Adipocyte (in vitro differentiated cells): ENCODE measurements at regions not wholly inside any gene's neighbourhood (a gene's known extent, or its start where the extent isn't known, plus 50 kb on each side); places are given as distances from the start of the nearest gene placed in this dataset.
A peak's percentile ranks its signal among the peaks of the same experiment; 100 is the strongest.

Source experiments
- DNase-seq: peaks from one replicate; pipeline ENCODE4 v3.0.0-alpha.2; 2015; ENCODE audit warnings: low read depth
- H3K27me3 ChIP-seq: replicated peaks from 2 replicates; pipeline ENCODE4 v1.7.0; 2013; ENCODE audit warnings: mild to moderate bottlenecking, low read length, moderate library complexity; ENCODE audit not compliant: control insufficient read depth, insufficient read depth
- H3K36me3 ChIP-seq: 2 replicates; pipeline ENCODE4 v1.7.0; 2013; ENCODE audit warnings: low read length, mild to moderate bottlenecking, moderate library complexity; ENCODE audit not compliant: control insufficient read depth, insufficient read depth, severe bottlenecking
- H3K4me1 ChIP-seq: 2 replicates; pipeline ENCODE4 v1.7.0; 2013; ENCODE audit warnings: mild to moderate bottlenecking, low read length, moderate library complexity; ENCODE audit not compliant: control insufficient read depth, insufficient read depth
- H3K4me3 ChIP-seq: 2 replicates; pipeline ENCODE4 v1.7.0; 2013; ENCODE audit warnings: mild to moderate bottlenecking, low read length, moderate library complexity
- H3K9ac ChIP-seq: 2 replicates; pipeline ENCODE4 v1.7.0; 2013; ENCODE audit warnings: mild to moderate bottlenecking, low read length, moderate library complexity
- H3K9me3 ChIP-seq: 2 replicates; pipeline ENCODE4 v1.7.0; 2013; ENCODE audit warnings: mild to moderate bottlenecking, low read length, moderate library complexity; ENCODE audit not compliant: control insufficient read depth

DNA sequence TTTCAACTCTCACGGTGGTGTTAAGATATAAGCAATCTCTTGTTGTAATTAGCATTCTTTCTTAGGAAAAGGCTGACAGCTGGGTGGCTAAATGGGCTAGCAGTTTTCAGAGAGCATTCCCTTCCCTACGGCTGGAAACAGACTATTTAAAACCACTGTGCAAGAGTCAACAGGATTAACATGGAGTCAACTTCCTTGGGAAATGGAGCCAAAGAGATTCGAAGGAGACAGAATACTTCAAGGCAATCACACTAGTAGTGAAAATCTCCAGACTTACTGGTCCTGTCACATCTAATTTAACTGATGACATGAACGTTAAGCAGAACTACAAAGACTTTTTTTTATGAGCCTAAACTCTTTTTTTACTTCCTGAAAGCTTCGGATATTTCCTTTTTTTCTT lies 453.3 kb upstream of the ITGA1 start:
- DNase-seq = no peak
- no peak overlapping the region for H3K9ac ChIP-seq
- no peaks in the 10 kb centered on the region for H3K9me3 ChIP-seq
- H3K36me3 ChIP-seq = no peaks in the 10 kb centered on the region
- no peaks in the 10 kb centered on the region for H3K4me1 ChIP-seq
- peaks cover 4% of the 10 kb centered on the region for H3K27me3 ChIP-seq
- no peak overlapping the region for H3K4me3 ChIP-seq

DNA sequence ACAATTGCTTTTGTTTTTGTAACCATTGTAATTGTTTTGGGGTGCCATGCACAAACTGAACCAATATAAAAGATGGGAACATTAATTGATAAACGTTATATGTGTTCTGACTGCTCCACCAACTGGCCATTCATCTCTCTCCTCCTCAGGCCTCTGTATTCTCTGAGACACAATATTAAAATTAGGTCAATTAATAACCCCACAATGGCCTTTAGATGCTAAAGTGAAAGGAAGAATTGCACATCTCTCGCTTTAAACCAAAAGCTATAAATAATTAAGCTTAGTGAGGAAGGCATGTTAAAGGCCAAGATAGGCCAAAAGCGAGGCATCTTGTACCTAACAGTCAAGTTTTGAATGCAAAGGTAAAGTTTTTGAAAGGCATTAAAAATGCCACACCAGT lies 448.4 kb upstream of the ITGA1 start:
- no peak for DNase-seq
- Histone ChIP-seq H3K4me3 (no peak overlapping the region), H3K9me3 (no peaks in the 10 kb centered on the region), H3K27me3 (no peaks in the 10 kb centered on the region), H3K4me1 (no peaks in the 10 kb centered on the region), H3K9ac (no peak overlapping the region), H3K36me3 (no peaks in the 10 kb centered on the region)

DNA sequence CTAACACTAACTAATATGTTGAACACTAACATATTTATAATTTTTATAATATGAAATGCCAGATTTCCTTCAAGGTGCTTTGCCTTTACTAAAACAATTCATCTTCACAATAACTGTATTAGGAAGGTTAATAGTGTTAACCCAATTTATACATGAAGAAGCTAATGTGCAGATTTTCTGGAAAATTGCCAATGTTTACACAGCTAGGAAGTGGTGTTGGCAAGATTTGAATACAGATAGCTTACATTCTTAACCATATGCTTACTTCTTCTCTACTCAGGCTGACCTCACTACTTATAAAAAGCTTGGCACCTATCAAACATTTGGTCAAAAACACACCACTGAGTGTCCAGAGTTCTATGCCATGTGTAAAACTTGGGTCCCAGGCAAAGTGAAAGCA lies 445.4 kb upstream of the ITGA1 start:
- Histone ChIP-seq H3K36me3 (no peaks in the 10 kb centered on the region), H3K4me1 (no peaks in the 10 kb centered on the region), H3K4me3 (no peak overlapping the region), H3K27me3 (peaks cover 3% of the 10 kb centered on the region), H3K9ac (no peak overlapping the region), H3K9me3 (no peaks in the 10 kb centered on the region)
- DNase-seq = no peak

DNA sequence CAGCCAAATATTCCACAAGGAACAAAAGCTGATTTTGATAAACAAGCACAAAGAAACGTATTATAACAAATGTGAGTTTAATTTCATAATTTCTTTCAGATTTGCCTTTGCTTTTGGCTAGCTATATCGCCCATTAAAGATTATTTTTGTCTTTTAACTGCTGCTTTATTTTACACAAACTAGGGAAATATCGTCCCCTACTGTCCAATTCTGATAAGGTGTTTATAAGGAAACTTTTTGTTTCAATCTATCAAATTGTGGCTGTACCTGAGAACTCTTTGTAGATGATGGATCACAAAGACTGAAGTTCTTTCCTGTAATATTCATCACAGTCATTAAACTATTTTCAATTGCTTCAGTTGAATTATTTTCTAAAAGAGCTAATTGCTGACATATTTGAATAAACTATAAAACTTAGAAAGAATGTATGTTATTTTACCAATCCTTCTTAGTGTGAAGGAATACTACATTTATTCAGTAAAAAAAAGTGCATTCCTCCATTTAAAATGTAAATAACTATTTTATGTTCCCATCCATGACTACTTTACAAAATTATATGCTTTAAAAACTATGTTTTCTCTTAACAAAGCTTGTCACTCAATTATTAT lies 431.3 kb upstream of the ITGA1 start:
- no peaks in the 10 kb centered on the region for H3K36me3 ChIP-seq
- no peaks in the 10 kb centered on the region for H3K9me3 ChIP-seq
- DNase-seq = peak; percentile 36
- H3K9ac ChIP-seq = no peak overlapping the region
- H3K4me1 ChIP-seq = no peaks in the 10 kb centered on the region
- H3K4me3 ChIP-seq = no peak overlapping the region
- no peaks in the 10 kb centered on the region for H3K27me3 ChIP-seq

DNA sequence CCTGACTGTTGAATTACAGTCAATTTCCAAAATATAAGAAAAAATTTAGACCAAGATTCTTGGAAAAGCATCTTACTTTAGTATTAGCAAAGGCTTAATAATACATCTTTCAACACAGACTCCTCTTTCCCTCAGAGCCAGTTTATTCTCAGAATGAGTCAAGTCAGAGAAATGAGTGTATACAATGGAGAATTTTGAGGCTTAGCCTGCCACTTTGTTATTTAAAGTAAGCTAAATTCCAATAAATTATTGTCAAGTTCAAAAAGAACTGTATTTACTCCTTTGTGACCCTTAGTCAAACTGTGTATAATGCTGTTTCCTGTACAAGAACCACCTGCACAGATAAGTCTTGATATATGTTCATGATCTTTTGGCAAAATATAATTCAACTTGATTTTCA lies 428.5 kb upstream of the ITGA1 start:
- H3K9ac ChIP-seq = no peak overlapping the region

DNA sequence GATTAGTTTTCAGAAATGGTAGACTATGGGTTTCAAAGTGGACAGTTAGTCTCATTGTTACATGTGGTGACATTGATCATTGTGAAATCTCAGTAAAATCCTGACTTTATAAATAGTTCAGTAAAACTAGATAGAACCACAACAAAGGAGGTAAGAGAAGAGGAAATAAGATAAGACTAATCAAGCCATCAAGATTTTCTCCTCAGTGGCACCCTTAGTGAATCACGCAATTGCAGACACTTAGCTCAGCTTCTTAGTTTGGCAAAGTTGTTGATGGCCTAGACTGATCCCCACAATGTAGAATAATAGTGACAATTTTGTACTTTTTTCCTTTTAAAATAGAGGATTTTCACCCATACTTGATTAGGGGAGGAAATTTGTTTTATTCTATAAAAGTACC lies 426.7 kb upstream of the ITGA1 start:
- no peaks in the 10 kb centered on the region for H3K4me1 ChIP-seq
- no peaks in the 10 kb centered on the region for H3K27me3 ChIP-seq
- no peaks in the 10 kb centered on the region for H3K9me3 ChIP-seq
- no peak overlapping the region for H3K4me3 ChIP-seq
- H3K36me3 ChIP-seq = no peaks in the 10 kb centered on the region
- no peak for DNase-seq
- no peak overlapping the region for H3K9ac ChIP-seq

More for the DNA sequence above, 428.5 kb upstream of the ITGA1 start:
- no peaks in the 10 kb centered on the region for H3K9me3 ChIP-seq
- no peaks in the 10 kb centered on the region for H3K4me1 ChIP-seq
- no peaks in the 10 kb centered on the region for H3K27me3 ChIP-seq
- no peak for DNase-seq
- H3K4me3 ChIP-seq = no peak overlapping the region
- H3K36me3 ChIP-seq = no peaks in the 10 kb centered on the region

DNA sequence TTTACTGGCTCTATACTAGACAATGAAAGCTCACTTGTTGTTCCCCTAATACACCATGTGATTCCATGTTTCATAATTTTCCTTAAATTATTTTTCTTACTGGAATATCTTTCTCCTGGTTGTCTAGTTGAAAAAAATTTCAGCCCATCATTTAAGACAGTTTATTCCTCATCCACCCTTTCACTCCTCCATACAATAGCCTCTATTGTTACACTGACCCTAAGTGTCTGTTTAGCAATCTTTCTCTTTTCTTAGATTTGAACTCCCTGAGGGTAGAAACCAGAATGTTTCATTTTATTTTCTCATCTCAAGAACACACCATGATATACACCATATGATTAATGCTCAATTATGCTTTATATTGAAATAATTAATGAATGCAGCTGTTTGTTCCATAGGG lies 413.4 kb upstream of the ITGA1 start:
- H3K9ac ChIP-seq = no peak overlapping the region
- no peaks in the 10 kb centered on the region for H3K36me3 ChIP-seq
- no peak for DNase-seq
- H3K4me3 ChIP-seq = no peak overlapping the region
- H3K4me1 ChIP-seq = no peaks in the 10 kb centered on the region
- H3K9me3 ChIP-seq = no peaks in the 10 kb centered on the region
- no peaks in the 10 kb centered on the region for H3K27me3 ChIP-seq

DNA sequence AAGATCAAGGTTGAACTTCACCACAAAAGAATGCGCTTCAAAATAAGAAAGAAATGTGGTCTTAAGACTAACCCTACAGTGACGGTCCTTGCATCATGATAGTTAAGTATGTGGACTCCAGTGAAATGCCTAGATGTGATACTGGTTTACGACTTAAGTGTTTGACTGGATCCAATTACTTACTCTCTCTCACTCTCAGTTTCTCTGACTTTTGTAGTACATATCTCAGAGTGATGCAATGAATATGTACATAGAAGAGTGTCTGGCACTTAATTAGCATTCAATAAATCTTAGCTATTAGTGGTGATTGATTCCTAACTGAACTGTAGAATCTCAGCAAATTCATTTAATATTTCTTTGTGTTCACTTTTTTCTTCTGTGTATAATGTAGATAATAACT lies 411.7 kb upstream of the ITGA1 start:
- no peaks in the 10 kb centered on the region for H3K36me3 ChIP-seq
- DNase-seq = no peak
- no peaks in the 10 kb centered on the region for H3K9me3 ChIP-seq

DNA sequence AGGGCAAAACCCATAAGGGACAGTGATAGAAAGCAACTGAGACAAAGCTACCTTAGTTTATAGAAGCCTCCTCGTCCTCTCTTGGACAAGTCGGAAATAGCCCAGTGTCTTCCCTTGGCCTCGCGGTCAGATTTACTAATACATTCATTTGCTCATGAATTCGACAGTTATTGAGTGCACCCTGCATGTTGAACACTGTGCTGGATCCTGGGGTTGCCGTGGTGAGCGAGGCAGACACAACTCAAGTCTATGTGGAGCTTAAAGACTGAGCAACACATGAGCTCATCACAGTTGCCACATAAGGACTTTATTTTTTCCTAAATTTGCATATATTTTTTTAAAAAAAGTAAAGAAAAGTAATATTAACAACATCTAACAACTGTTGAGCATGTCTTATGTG lies 411.1 kb upstream of the ITGA1 start:
- Histone ChIP-seq H3K9me3 (no peaks in the 10 kb centered on the region), H3K27me3 (no peaks in the 10 kb centered on the region), H3K4me1 (no peaks in the 10 kb centered on the region), H3K36me3 (no peaks in the 10 kb centered on the region), H3K4me3 (no peak overlapping the region), H3K9ac (no peak overlapping the region)
- no peak for DNase-seq

More for the DNA sequence above, 411.7 kb upstream of the ITGA1 start:
- Histone ChIP-seq H3K9ac (no peak overlapping the region), H3K27me3 (no peaks in the 10 kb centered on the region), H3K4me1 (no peaks in the 10 kb centered on the region), H3K4me3 (no peak overlapping the region)

DNA sequence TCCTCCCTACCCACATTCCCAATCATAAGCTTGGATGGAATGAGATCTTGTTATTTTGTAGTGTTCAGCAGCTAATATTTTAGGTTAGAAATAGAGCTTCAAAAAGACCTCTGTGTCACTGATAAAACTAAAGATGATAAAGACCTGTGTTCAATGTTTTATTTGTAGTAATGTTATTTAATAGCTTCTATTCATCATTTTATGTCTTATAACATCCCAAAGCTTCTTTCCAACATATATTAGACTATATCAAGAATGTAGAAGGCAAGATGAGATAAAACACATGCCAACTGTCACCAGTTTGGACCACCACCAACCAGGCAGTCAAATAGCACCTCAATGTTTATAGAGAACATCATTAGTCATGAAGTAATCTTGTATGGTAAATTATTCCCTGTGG lies 409.5 kb upstream of the ITGA1 start:
- no peak overlapping the region for H3K9ac ChIP-seq
- DNase-seq = no peak
- H3K9me3 ChIP-seq = no peaks in the 10 kb centered on the region
- no peak overlapping the region for H3K4me3 ChIP-seq
- H3K4me1 ChIP-seq = no peaks in the 10 kb centered on the region
- no peaks in the 10 kb centered on the region for H3K27me3 ChIP-seq
- H3K36me3 ChIP-seq = no peaks in the 10 kb centered on the region

DNA sequence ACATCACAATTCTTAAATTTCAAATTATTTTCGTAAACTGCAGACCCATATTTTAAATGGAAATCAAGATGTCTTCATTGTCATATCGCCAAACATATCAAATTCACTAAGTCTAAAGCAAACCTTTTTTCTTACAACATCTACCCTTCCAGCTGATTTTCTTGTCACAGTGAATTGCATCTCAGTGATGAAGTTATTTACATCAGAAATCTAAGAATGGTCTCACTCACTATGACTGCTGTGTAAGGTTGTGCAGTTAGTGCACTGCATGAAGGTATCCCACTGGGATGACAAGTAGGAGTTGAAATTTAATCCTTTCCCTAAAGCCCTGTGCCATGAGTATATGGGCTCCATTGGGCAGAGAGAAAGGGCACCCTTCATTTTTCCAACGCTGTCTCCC lies 399.4 kb upstream of the ITGA1 start:
- no peak for DNase-seq
- Histone ChIP-seq H3K4me3 (no peak overlapping the region), H3K4me1 (no peaks in the 10 kb centered on the region), H3K9ac (no peak overlapping the region), H3K9me3 (no peaks in the 10 kb centered on the region), H3K27me3 (no peaks in the 10 kb centered on the region), H3K36me3 (no peaks in the 10 kb centered on the region)

DNA sequence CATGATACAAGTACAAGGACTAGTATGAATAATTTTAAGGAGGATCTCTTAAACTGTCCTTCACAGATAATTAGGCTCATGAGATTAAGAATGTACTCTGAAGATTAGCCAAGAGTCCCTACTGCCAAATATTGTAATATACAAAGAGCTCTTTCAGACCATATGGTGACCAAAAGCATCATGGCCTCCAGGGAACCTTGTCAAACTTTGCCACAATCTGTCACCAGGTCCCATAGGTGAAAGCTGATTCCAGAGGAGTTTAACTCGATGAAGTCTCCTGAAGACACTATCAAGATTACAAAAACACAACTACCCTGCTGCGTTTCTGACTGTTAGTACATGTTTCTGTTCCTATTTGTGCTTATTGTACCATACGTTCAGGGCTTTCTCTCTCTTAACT lies 395.4 kb upstream of the ITGA1 start:
- Histone ChIP-seq H3K9me3 (no peaks in the 10 kb centered on the region), H3K4me1 (no peaks in the 10 kb centered on the region), H3K36me3 (no peaks in the 10 kb centered on the region), H3K27me3 (no peaks in the 10 kb centered on the region), H3K9ac (no peak overlapping the region), H3K4me3 (no peak overlapping the region)
- DNase-seq = no peak
